GM23248 (cell line): ENCODE measurements at regions not wholly inside any gene's neighbourhood (a gene's known extent, or its start where the extent isn't known, plus 50 kb on each side); places are given as distances from the start of the nearest gene placed in this dataset. TPM values are rescaled to one million over a fixed set of nuclear protein-coding genes. Genes with fewer than 3 reads are reported as not detected.

Experiments
- DNase-seq: peaks from one replicate; pipeline ENCODE4 v3.0.0-alpha.2; 2015
- H2AFZ ChIP-seq: fragments of 200-600 bp; sonication (generic); 2 replicates; pipeline ENCODE4 v1.6.1; 2016; ENCODE audit warnings: antibody characterized with exemption
- H3F3A ChIP-seq: fragments of 200-600 bp; sonication (generic); 2 replicates; pipeline ENCODE4 v1.6.1; 2016; ENCODE audit warnings: mild to moderate bottlenecking, antibody characterized with exemption, mixed run types; ENCODE audit not compliant: insufficient read depth
- H3K27ac ChIP-seq: fragments of 200-600 bp; sonication (generic); 2 replicates; pipeline ENCODE4 v1.5.1; 2016; ENCODE audit warnings: mild to moderate bottlenecking
- H3K27me3 ChIP-seq: fragments of 200-600 bp; sonication (generic); replicated peaks from 2 replicates; pipeline ENCODE4 v1.6.1; 2016; ENCODE audit warnings: mild to moderate bottlenecking; ENCODE audit not compliant: insufficient read depth
- H3K36me3 ChIP-seq: fragments of 200-600 bp; sonication (generic); 2 replicates; pipeline ENCODE4 v1.6.1; 2016; ENCODE audit warnings: low read depth, mild to moderate bottlenecking
- H3K4me1 ChIP-seq: fragments of 200-600 bp; sonication (generic); 2 replicates; pipeline ENCODE4 v1.6.1; 2016; ENCODE audit warnings: mild to moderate bottlenecking; ENCODE audit not compliant: insufficient read depth
- H3K4me2 ChIP-seq: fragments of 200-600 bp; sonication (generic); one replicate; pipeline ENCODE4 v1.6.1; 2016; ENCODE audit warnings: mild to moderate bottlenecking; ENCODE audit not compliant: unreplicated experiment
- H3K4me3 ChIP-seq: fragments of 200-600 bp; sonication (generic); 2 replicates; pipeline ENCODE4 v1.5.1; 2016; ENCODE audit warnings: mild to moderate bottlenecking
- H3K79me2 ChIP-seq: fragments of 200-600 bp; sonication (generic); 2 replicates; pipeline ENCODE4 v1.6.1; 2016; ENCODE audit warnings: mild to moderate bottlenecking; ENCODE audit not compliant: insufficient read depth
- H3K9ac ChIP-seq: fragments of 200-600 bp; sonication (generic); 2 replicates; pipeline ENCODE4 v1.6.1; 2016; ENCODE audit warnings: mild to moderate bottlenecking
- H3K9me2 ChIP-seq: fragments of 200-600 bp; sonication (generic); 2 replicates; pipeline ENCODE4 v1.6.1; 2016; ENCODE audit warnings: mixed run types, mild to moderate bottlenecking, moderate library complexity; ENCODE audit not compliant: insufficient read depth
- H3K9me3 ChIP-seq: fragments of 200-600 bp; sonication (generic); one replicate; pipeline ENCODE4 v1.6.1; 2017; ENCODE audit warnings: low read depth
- H4K20me1 ChIP-seq: fragments of 200-600 bp; sonication (generic); 2 replicates; pipeline ENCODE4 v1.6.0; 2016; ENCODE audit not compliant: insufficient read depth
- EZH2 ChIP-seq: fragments of 200-600 bp; sonication (generic); IDR thresholded peaks from 2 replicates; pipeline ENCODE4 v1.6.1; 2018; ENCODE audit warnings: antibody characterized with exemption, mild to moderate bottlenecking; ENCODE audit not compliant: insufficient read depth, poor library complexity, severe bottlenecking
- EZH2phosphoT487 ChIP-seq: fragments of 200-600 bp; sonication (generic); IDR thresholded peaks from 2 replicates; pipeline ENCODE4 v1.6.1; 2018; ENCODE audit warnings: antibody characterized with exemption, moderate library complexity, mild to moderate bottlenecking, low read depth; ENCODE audit not compliant: insufficient read depth
- WGBS, 2 experiments: methylation state at CpG; one replicate each; pipeline ENCODE4 v1.1.6; 2015 to 2017; ENCODE audit warnings: low lambda C conversion rate in 2 of 2, low coverage in 1 of 2; ENCODE audit errors: missing lambda C conversion rate in 2 of 2; 5-methylcytosine and 5-hydroxymethylcytosine counted together
- in situ Hi-C: fragments of 300-500 bp; cut with MboI; formaldehyde crosslinking; loops from 2 replicates; pipeline ENCODE4 v1.15.0; 2020
- microRNA-seq: library from miRNA; unstranded; fragments of <30 nt; microRNA quantifications from one replicate; pipeline ENCODE4, GENCODE V29; 2016; ENCODE audit warnings: borderline number of aligned reads

DNA sequence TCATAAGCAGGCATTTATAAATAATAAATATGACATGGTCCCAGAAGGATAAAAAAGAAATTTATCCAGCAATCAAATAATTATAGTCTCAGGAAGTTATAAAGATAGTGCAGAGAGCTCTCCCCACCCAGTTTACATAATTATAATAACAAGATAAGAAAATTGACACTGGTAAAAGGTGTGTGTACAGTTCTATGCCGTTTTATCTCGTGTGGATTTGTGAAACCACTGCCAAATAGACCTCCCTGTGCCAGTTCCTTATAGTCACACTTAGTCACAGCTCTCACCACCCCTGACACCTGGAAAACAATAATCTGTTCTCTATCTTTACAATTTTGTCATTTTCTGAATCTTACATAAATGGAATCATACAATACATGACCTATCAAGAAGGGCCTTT, 320.1 kb downstream of the KBTBD8 start:
- no peaks in the 10 kb centered on the region for H3K27me3 ChIP-seq
- no peaks in the 10 kb centered on the region for H3K9me3 ChIP-seq
- no peaks in the 10 kb centered on the region for H3F3A ChIP-seq
- TF ChIP-seq EZH2 (no peak), EZH2phosphoT487 (no peak)
- no peak overlapping the region for H3K4me3 ChIP-seq
- WGBS, 2 experiments = 6 to 13% methylated on average over 2 of the region's 2 CpGs
- no peak overlapping the region for H3K9ac ChIP-seq
- H3K79me2 ChIP-seq = no peaks in the 10 kb centered on the region
- H3K4me2 ChIP-seq = no peak overlapping the region
- H3K36me3 ChIP-seq = no peaks in the 10 kb centered on the region
- no peaks in the 10 kb centered on the region; the same call in 1 of the 2 replicates for H4K20me1 ChIP-seq
- H3K27ac ChIP-seq = no peak overlapping the region
- H2AFZ ChIP-seq = no peak overlapping the region
- in situ Hi-C loops = no loop called here
- no peak for DNase-seq
- no peaks in the 10 kb centered on the region for H3K4me1 ChIP-seq
- H3K9me2 ChIP-seq = no peaks in the 10 kb centered on the region

DNA sequence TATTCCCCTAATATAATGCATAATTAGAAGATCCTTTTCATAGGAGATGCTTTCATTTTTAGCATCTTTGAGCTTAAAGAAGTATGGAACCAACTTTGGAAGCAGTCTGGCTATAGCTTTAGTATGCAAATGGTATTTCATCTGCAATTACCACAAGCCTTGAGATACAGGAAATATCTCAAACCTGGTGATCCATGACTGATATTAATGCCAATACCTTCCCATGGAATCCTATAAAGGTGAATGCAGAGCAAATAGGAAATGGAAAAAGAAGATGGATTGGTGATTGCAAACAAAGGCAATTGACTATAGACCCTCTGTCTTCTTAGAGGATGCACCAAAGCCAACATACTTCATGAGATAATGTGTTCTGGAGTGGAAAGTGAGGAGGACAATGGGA, 326.4 kb downstream of the KBTBD8 start:
- in situ Hi-C loops = no loop called here

More for the DNA sequence above, 326.4 kb downstream of the KBTBD8 start:
- H3K4me3 ChIP-seq = no peak overlapping the region
- H2AFZ ChIP-seq = no peak overlapping the region
- H3K79me2 ChIP-seq = no peaks in the 10 kb centered on the region
- H3F3A ChIP-seq = no peaks in the 10 kb centered on the region
- H3K27me3 ChIP-seq = no peaks in the 10 kb centered on the region
- no peak for DNase-seq
- TF ChIP-seq EZH2phosphoT487 = no peak
- no peak for TF ChIP-seq EZH2
- H3K9me2 ChIP-seq = no peaks in the 10 kb centered on the region
- no peaks in the 10 kb centered on the region for H3K9me3 ChIP-seq
- H3K4me1 ChIP-seq = no peaks in the 10 kb centered on the region
- H3K9ac ChIP-seq = no peak overlapping the region
- no peak overlapping the region for H3K27ac ChIP-seq
- no peak overlapping the region for H3K4me2 ChIP-seq
- H3K36me3 ChIP-seq = no peaks in the 10 kb centered on the region
- H4K20me1 ChIP-seq = no peaks in the 10 kb centered on the region

Small RNAs in the stretch of these regions (microRNA-seq; reads per million reads assigned to microRNA genes)
- not detected for gene MIR4272
